ENCODE measurements at regions not wholly inside any gene's neighbourhood (a gene's known extent, or its start where the extent isn't known, plus 50 kb on each side); places are given as distances from the start of the nearest gene placed in this dataset.
"Not testable (repeated sequence)": the region's sequence is repeated elsewhere in the genome, so short reads cannot be mapped to it uniquely, and the experiment has no call there.

DNA sequence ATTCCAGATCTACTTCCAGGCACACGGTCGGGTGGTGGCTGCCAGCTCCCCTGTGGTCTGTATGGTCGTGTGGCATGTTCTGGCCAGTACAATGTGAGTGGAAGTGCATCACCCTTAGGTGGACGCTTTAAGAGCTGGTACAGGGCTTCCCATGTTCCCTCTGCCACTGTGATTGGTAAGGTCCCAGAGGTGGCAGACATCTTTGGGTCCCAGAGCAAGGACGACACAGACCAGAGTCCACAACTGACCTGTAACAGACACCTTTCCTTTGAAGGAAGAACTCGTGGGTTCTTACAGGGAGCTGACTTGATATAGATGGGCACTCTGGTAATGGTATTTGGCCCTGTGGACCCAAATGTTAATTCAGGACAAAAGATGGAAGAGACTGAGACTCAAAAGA is 90.0 kb upstream of the GDNF start:
- Histone ChIP-seq H3K4me3 (no peak overlapping the region), H3K27me3 (no peaks in the 10 kb centered on the region), H3K9me3 (no peaks in the 10 kb centered on the region), H3K36me3 (no peaks in the 10 kb centered on the region), H3K4me1 (no peaks in the 10 kb centered on the region), H3K27ac (no peak overlapping the region)
- TF ChIP-seq, protein P1, sequence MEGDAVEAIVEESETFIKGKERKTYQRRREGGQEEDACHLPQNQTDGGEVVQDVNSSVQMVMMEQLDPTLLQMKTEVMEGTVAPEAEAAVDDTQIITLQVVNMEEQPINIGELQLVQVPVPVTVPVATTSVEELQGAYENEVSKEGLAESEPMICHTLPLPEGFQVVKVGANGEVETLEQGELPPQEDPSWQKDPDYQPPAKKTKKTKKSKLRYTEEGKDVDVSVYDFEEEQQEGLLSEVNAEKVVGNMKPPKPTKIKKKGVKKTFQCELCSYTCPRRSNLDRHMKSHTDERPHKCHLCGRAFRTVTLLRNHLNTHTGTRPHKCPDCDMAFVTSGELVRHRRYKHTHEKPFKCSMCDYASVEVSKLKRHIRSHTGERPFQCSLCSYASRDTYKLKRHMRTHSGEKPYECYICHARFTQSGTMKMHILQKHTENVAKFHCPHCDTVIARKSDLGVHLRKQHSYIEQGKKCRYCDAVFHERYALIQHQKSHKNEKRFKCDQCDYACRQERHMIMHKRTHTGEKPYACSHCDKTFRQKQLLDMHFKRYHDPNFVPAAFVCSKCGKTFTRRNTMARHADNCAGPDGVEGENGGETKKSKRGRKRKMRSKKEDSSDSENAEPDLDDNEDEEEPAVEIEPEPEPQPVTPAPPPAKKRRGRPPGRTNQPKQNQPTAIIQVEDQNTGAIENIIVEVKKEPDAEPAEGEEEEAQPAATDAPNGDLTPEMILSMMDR (IDR thresholded peaks at IDR 0.05): no peak
- no peak for DNase-seq (ENCODE audit: low spot score)

DNA sequence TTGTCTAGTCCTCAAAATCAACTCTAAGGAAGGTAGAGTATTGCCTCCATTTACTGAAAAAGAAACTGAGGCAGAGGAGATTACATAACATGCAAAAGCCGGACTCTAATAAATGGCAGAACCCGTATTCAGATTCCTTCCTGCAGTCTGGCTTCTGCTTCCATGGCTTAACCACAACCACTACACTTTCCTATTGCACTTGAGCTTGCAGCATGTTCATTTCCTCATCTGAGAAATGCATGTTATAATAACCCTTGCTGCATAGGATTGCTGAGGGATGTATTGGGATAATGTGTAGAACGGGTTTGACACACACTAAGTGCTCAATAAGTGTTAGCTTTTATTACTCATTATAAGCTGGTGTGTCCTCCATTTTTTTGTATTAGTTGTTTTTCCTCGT is 87.9 kb upstream of the GDNF start:
- H3K27me3 ChIP-seq; DNase-seq (ENCODE audit: low spot score); H3K36me3 ChIP-seq: not testable (repeated sequence)

DNA sequence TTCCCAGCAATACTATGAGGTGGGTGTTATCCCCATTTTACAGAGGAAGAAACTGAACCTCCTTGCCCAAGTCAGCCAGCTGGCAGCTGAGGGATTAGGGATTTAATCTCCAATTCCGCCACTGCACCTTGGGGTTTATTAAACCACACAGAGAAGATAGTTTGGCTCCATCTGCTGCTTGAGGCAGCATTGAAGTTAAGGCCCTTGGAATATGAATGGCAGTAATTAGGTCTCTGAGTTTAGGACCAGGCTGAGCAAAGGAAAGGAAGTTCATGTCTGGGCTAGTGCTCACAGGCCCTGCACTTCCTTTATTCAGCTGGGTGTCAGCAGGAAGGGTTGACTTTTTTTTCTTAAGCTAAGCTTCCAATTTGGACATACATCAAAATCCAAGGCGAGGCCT is 86.9 kb upstream of the GDNF start:
- Histone ChIP-seq H3K36me3 (no peaks in the 10 kb centered on the region), H3K9me3 (no peaks in the 10 kb centered on the region), H3K27ac (no peak overlapping the region), H3K27me3 (no peaks in the 10 kb centered on the region), H3K4me3 (no peak overlapping the region), H3K4me1 (no peaks in the 10 kb centered on the region)
- no peak for DNase-seq (ENCODE audit: low spot score)
- TF ChIP-seq, protein P1 (IDR thresholded peaks at IDR 0.05): no peak

More for the DNA sequence above, 87.9 kb upstream of the GDNF start:
- H3K9me3 ChIP-seq, H3K27ac ChIP-seq, H3K4me1 ChIP-seq, H3K4me3 ChIP-seq: not testable (repeated sequence)

DNA sequence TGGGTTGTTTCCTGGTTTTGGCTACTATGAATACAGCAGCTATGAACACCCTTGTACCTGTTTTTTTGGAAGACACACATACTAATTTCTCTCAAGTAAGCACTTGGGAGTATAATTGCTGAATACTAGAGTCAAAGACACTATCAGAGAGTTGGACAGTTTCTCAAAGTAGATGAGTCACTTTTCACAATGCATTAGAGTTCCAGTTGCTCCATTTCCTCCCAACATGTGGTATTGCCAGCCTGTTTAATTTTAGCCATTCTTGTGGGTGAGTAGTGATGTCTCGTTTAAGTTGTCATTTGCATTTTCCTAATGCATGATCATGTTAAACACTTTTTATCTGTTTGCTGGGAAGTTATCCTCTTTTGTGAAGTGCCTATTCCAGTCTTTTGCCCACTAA is 81.6 kb upstream of the GDNF start:
- H3K36me3 ChIP-seq: no peaks in the 10 kb centered on the region
- TF ChIP-seq, protein P1 (IDR thresholded peaks at IDR 0.05): no peak
- no peaks in the 10 kb centered on the region for H3K27me3 ChIP-seq
- no peak for DNase-seq (ENCODE audit: low spot score)
- no peaks in the 10 kb centered on the region for H3K4me1 ChIP-seq
- no peak overlapping the region for H3K27ac ChIP-seq
- no peaks in the 10 kb centered on the region for H3K9me3 ChIP-seq
- no peak overlapping the region for H3K4me3 ChIP-seq

DNA sequence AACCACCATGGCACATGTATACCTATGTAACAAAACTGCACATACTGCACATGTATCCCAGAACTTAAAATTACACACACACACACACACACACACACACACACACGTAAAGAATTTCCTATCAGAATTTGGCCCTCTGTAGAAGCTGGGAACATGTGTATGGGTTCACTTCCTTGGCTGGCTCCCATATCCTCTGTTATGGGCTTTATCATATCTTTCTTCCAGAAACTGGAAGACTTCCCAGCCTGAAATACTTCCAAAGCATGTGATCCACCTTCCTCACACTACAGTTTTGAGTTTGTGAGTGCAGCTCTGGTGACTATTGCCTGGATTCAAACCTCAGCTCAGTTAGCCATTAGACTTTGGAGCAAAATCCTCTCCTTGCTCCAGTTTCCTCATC is 78.6 kb upstream of the GDNF start:
- Histone ChIP-seq H3K27ac (no peak overlapping the region), H3K36me3 (no peaks in the 10 kb centered on the region), H3K4me3 (no peak overlapping the region), H3K27me3 (no peaks in the 10 kb centered on the region), H3K4me1 (no peaks in the 10 kb centered on the region), H3K9me3 (no peaks in the 10 kb centered on the region)
- no peak for DNase-seq (ENCODE audit: low spot score)
- TF ChIP-seq, protein P1 (IDR thresholded peaks at IDR 0.05): no peak

DNA sequence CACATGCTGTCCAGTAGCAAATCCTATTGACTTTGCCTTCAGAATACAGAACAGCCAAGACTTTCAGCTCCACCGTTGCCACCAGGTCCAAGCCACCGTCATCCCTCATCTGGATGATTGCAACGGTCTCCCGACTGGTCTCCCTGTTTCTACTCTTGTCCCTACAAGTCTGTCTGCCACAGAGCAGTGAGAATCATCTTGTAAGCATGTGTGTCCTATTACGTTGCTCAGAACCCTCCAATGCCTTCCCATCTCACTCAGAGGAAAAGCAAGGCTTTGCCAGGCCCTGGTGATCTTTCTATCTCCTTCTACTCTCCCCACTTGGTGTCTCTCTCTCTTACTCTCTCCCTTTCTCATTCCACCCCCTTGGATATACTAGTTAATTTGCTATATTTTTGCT is 76.7 kb upstream of the GDNF start:
- Histone ChIP-seq H3K27ac (no peak overlapping the region), H3K4me1 (no peaks in the 10 kb centered on the region), H3K27me3 (no peaks in the 10 kb centered on the region), H3K36me3 (no peaks in the 10 kb centered on the region), H3K9me3 (no peaks in the 10 kb centered on the region), H3K4me3 (no peak overlapping the region)
- TF ChIP-seq, protein P1 (IDR thresholded peaks at IDR 0.05): no peak
- DNase-seq (ENCODE audit: low spot score): no peak

Measured in right atrium auricular region (tissue), 2 donors.